ENCODE measurements at regions not wholly inside any gene's neighbourhood (a gene's known extent, or its start where the extent isn't known, plus 50 kb on each side); places are given as distances from the start of the nearest gene placed in this dataset.

- no peak for TF ChIP-seq SUZ12 (IDR thresholded peaks at IDR 0.05; ENCODE audit: extremely low read depth, insufficient read depth, insufficient read length)
- TF ChIP-seq ZNF274 (IDR thresholded peaks at IDR 0.05; ENCODE audit: low read depth, low read length) = no peak
- no peak for TF ChIP-seq YY1 (IDR thresholded peaks at IDR 0.05; ENCODE audit: insufficient read depth, insufficient read length)
These were observed 362.6 kb downstream of the CD109 start for GRCh38 chr6:74058606-74059005.

Measured in NT2/D1 (cell line).